ENCODE measurements at regions not wholly inside any gene's neighbourhood (a gene's known extent, or its start where the extent isn't known, plus 50 kb on each side); places are given as distances from the start of the nearest gene placed in this dataset.

DNA sequence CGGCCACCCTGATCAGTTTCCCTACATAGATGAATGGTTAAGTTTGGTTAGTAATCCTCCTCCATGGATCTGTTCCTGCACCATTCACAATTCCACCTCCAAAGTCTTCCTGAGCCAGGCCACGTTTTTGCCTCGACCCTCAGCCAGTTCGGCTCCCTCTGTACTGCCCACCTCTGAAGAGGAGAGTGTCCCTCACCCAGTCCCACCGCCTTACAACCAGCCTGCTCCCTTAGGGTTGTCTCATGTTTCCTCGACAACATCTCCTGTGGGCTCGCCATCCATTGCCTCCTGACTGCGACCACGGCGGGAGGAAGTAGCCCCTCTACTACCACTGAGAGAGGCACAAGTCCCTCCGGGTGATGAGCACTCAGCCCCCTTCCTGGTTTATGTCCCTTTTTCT, 338.0 kb upstream of the CNTNAP5 start:
- TF ChIP-seq, protein P1, sequence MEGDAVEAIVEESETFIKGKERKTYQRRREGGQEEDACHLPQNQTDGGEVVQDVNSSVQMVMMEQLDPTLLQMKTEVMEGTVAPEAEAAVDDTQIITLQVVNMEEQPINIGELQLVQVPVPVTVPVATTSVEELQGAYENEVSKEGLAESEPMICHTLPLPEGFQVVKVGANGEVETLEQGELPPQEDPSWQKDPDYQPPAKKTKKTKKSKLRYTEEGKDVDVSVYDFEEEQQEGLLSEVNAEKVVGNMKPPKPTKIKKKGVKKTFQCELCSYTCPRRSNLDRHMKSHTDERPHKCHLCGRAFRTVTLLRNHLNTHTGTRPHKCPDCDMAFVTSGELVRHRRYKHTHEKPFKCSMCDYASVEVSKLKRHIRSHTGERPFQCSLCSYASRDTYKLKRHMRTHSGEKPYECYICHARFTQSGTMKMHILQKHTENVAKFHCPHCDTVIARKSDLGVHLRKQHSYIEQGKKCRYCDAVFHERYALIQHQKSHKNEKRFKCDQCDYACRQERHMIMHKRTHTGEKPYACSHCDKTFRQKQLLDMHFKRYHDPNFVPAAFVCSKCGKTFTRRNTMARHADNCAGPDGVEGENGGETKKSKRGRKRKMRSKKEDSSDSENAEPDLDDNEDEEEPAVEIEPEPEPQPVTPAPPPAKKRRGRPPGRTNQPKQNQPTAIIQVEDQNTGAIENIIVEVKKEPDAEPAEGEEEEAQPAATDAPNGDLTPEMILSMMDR (IDR thresholded peaks at IDR 0.05; ENCODE audit: borderline replicate concordance), result no peak
- no peaks in the 10 kb centered on the region for H3K36me3 ChIP-seq
- H3K4me1 ChIP-seq, result no peaks in the 10 kb centered on the region
- no peaks in the 10 kb centered on the region for H3K27me3 ChIP-seq (ENCODE audit: low read depth)
- no peak for DNase-seq
- H3K4me3 ChIP-seq, result no peak overlapping the region
- H3K9me3 ChIP-seq (replicated peaks), result no peaks in the 10 kb centered on the region
- intact Hi-C loops (cut with micrococcal nuclease), result no loop called here
- H3K27ac ChIP-seq (replicated peaks), result no peak overlapping the region

DNA sequence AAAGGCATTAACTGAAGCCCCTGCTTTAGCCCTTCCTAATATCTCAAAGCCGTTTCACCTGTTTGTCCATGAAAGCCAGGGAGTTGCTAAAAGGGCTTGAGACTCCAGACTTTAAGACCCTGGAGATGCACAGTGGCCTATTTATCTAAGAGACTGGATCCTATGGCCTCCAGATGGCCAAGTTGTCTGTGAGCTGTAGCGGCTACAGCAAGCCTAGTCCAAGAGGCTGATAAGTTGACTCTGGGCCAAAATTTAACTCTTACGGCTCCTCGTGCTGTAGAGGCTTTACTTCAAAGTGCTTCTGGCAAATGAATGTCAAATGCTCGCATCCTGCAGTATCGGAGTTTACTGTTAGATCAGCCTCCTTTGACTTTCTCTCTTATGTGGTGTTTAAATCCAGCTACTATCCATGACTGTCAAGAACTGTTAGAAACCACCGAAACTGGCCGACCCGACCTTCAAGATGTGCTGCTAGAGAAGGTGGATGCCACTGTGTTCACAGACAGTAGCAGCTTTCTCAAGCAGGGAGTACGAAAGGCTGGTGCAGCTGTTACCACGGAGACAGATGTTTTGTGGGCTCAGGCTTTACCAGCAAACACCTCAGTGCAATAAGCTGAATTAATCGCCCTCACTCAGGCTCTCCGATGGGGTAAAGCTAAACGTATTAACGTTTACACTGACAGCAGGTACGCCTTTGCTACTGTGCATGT, 336.7 kb upstream of the CNTNAP5 start:
- no peak overlapping the region for H3K27ac ChIP-seq (replicated peaks)
- DNase-seq, result no peak
- no peak overlapping the region for H3K4me3 ChIP-seq
- TF ChIP-seq, protein P1 (IDR thresholded peaks at IDR 0.05; ENCODE audit: borderline replicate concordance), result no peak
- H3K4me1 ChIP-seq, result no peaks in the 10 kb centered on the region
- intact Hi-C loops (cut with micrococcal nuclease), result no loop called here
- peaks cover 5% of the 10 kb centered on the region for H3K9me3 ChIP-seq (replicated peaks)
- H3K27me3 ChIP-seq (ENCODE audit: low read depth), result no peaks in the 10 kb centered on the region
- no peaks in the 10 kb centered on the region for H3K36me3 ChIP-seq

DNA sequence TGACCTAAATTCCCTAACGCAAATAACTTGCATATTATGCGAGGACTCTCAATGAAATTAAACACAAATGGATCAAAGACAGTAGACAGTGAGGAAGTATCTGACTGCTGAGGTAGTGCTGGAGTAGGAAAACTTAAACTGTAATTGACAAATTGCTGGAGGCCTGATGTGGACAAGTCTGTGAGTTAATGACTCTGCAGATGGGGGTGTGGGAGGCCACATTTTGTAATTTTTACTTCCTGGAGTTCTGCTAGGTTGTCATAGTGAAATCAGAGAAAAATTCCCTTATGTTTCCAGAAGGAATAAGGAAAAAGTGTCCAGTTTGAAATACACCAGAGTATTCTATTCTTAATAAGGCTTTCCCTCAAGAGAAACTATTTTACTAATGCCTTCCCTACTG, 333.0 kb upstream of the CNTNAP5 start:
- no peaks in the 10 kb centered on the region for H3K27me3 ChIP-seq (ENCODE audit: low read depth)
- DNase-seq, result no peak
- peaks cover 9% of the 10 kb centered on the region for H3K9me3 ChIP-seq (replicated peaks)
- H3K36me3 ChIP-seq, result no peaks in the 10 kb centered on the region
- no peak overlapping the region for H3K4me3 ChIP-seq
- no peaks in the 10 kb centered on the region for H3K4me1 ChIP-seq
- intact Hi-C loops (cut with micrococcal nuclease), result no loop called here
- TF ChIP-seq, protein P1 (IDR thresholded peaks at IDR 0.05; ENCODE audit: borderline replicate concordance), result no peak
- H3K27ac ChIP-seq (replicated peaks), result no peak overlapping the region

DNA sequence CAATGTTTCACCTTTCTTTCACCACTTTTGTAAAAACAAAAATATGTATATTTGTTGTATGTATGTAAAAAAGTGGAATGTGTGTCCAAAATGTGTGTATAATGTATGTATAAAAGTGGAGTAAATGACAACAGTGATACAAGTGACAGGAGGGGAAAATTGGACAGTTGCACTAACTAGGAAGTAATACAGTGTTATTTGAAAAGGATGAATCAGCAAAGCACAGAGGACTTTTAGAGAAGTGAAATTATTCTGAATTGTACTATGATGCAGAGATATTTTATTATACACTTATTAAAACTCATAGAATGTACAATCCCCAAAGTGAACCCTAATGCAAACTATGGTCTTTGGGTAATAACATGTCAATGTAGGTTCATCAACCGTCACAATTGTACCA, 331.3 kb upstream of the CNTNAP5 start:
- peaks cover 9% of the 10 kb centered on the region for H3K9me3 ChIP-seq (replicated peaks)
- intact Hi-C loops (cut with micrococcal nuclease), result no loop called here
- TF ChIP-seq, protein P1 (IDR thresholded peaks at IDR 0.05; ENCODE audit: borderline replicate concordance), result no peak

DNA sequence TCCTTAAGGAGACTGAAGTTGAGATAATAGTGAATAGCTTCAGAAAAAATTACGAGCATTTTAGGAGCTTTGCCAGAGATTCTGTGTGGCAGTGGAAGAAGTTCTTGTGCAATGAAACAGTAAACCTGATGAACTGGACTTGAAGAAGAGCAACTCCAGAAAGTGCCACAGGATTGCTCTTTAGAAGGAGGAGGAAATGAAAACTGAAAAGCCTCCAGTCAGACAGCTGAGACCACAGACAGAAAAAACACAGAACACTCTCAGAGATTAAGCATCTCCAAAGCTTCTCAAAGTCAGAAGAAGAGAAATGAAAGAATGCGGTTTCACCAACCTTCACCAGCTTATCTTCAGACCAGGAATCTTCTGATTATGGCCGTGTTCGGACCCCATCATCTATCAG, 329.7 kb upstream of the CNTNAP5 start:
- no peaks in the 10 kb centered on the region for H3K27me3 ChIP-seq (ENCODE audit: low read depth)
- TF ChIP-seq, protein P1 (IDR thresholded peaks at IDR 0.05; ENCODE audit: borderline replicate concordance), result no peak
- no peak overlapping the region for H3K4me3 ChIP-seq
- no peaks in the 10 kb centered on the region for H3K36me3 ChIP-seq
- DNase-seq, result no peak
- H3K9me3 ChIP-seq (replicated peaks), result peaks cover 9% of the 10 kb centered on the region
- H3K27ac ChIP-seq (replicated peaks), result no peak overlapping the region
- no peaks in the 10 kb centered on the region for H3K4me1 ChIP-seq
- intact Hi-C loops (cut with micrococcal nuclease), result no loop called here

More for the DNA sequence above, 331.3 kb upstream of the CNTNAP5 start:
- Histone ChIP-seq H3K36me3 (no peaks in the 10 kb centered on the region), H3K4me1 (no peaks in the 10 kb centered on the region), H3K4me3 (no peak overlapping the region), H3K27me3 (ENCODE audit: low read depth) (no peaks in the 10 kb centered on the region), H3K27ac (replicated peaks) (no peak overlapping the region)
- no peak for DNase-seq
